Loucy (cell line): ENCODE measurements at regions not wholly inside any gene's neighbourhood (a gene's known extent, or its start where the extent isn't known, plus 50 kb on each side); places are given as distances from the start of the nearest gene placed in this dataset.

Experiments used
- H2AFZ ChIP-seq: fragments of 200-600 bp; sonication (generic); 2 replicates; pipeline ENCODE4 v1.6.0; 2016; ENCODE audit warnings: antibody characterized with exemption, mild to moderate bottlenecking, low read length, moderate library complexity
- H3F3A ChIP-seq: fragments of 200-600 bp; 2 replicates; pipeline ENCODE4 v1.6.0; 2016; ENCODE audit warnings: antibody characterized with exemption, low read depth, mild to moderate bottlenecking
- H3K27me3 ChIP-seq: fragments of 200-600 bp; sonication (generic); 2 replicates; pipeline ENCODE4 v1.6.1; 2014; ENCODE audit warnings: low read length, mild to moderate bottlenecking; ENCODE audit not compliant: insufficient read depth, poor library complexity, severe bottlenecking
- H3K36me3 ChIP-seq: fragments of 200-600 bp; sonication (generic); 2 replicates; pipeline ENCODE4 v1.6.1; 2016; ENCODE audit warnings: low read length; ENCODE audit not compliant: insufficient read depth
- H3K4me1 ChIP-seq: fragments of 200-600 bp; sonication (generic); 2 replicates; pipeline ENCODE4 v1.5.1; 2014; ENCODE audit warnings: low read length, mild to moderate bottlenecking; ENCODE audit not compliant: insufficient read depth, poor library complexity, severe bottlenecking
- H3K4me2 ChIP-seq: fragments of 200-600 bp; sonication (generic); 2 replicates; pipeline ENCODE4 v1.6.0; 2014; ENCODE audit warnings: antibody characterized with exemption, low read length, low read depth, mild to moderate bottlenecking; ENCODE audit not compliant: poor library complexity, severe bottlenecking
- H3K4me3 ChIP-seq: fragments of 200-600 bp; sonication (generic); 2 replicates; pipeline ENCODE4 v1.5.1; 2014; ENCODE audit warnings: low read length, mild to moderate bottlenecking, mixed read lengths; ENCODE audit not compliant: poor library complexity, severe bottlenecking
- H3K79me2 ChIP-seq: fragments of 200-600 bp; sonication (generic); 2 replicates; pipeline ENCODE4 v1.6.1; 2014; ENCODE audit warnings: low read length; ENCODE audit not compliant: insufficient read depth
- H3K9ac ChIP-seq: fragments of 200-600 bp; sonication (generic); 2 replicates; pipeline ENCODE4 v1.6.0; 2014; ENCODE audit warnings: mild to moderate bottlenecking, low read depth, low read length, moderate library complexity; ENCODE audit not compliant: poor library complexity, severe bottlenecking
- H3K9me2 ChIP-seq: fragments of 200-600 bp; sonication (generic); replicated peaks from 2 replicates; pipeline ENCODE4 v1.6.1; 2016; ENCODE audit warnings: low read depth, low read length, mixed read lengths
- H3K9me3 ChIP-seq: fragments of 200-600 bp; sonication (generic); 2 replicates; pipeline ENCODE4 v1.6.1; 2014; ENCODE audit warnings: mild to moderate bottlenecking, antibody characterized with exemption, low read length, low read depth; ENCODE audit not compliant: insufficient read depth
- H4K20me1 ChIP-seq: fragments of 200-600 bp; sonication (generic); 2 replicates; pipeline ENCODE4 v1.6.0; 2014; ENCODE audit warnings: antibody characterized with exemption, low read length, mild to moderate bottlenecking; ENCODE audit not compliant: insufficient read depth, poor library complexity, severe bottlenecking
- EZH2phosphoT487 ChIP-seq: fragments of 200-600 bp; IDR thresholded peaks from 2 replicates; pipeline ENCODE4 v1.6.1; 2018; ENCODE audit warnings: antibody characterized with exemption, mild to moderate bottlenecking, moderate library complexity, borderline replicate concordance
- TF ChIP-seq, protein P1 (sequence below): fragments of 200-600 bp; sonication (generic); conservative IDR thresholded peaks from 2 replicates; pipeline ENCODE4 v1.5.1; 2014; ENCODE audit warnings: mild to moderate bottlenecking, antibody characterized with exemption, low read length

DNA sequence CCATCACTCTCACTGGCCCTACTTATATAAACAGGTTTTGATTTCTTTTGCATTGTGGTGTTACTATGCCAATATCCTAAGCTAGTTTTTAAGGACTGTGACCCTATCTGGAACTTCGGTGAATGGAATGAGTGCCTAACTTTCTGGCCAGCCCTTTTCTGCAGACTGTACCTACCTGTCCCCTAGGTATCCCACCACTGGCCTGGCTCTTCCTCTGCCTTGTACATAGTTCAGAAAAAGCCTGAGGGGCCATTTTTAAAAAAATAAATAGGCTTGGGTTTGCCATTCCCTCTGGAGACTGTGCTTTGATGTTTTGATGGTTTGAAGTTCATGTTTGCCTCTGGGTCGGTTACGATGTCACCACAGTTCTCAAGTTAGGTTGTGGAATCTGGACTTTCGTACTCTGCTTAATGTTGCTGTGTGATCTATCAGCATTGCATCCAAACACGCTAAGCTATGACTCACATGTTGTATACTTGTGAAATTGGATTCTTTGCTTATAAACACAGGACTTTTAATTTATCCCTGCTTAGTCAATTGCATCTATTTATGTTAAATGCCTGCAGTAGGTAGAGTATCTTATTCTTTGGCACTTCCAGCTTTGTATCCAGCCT is 182.0 kb downstream of the ANKRD50 start:
- Histone ChIP-seq H3K4me3 (no peak overlapping the region), H3K9me2 (no peaks in the 10 kb centered on the region), H3K4me1 (peaks cover 11% of the 10 kb centered on the region), H3K9me3 (no peaks in the 10 kb centered on the region), H3K79me2 (no peaks in the 10 kb centered on the region), H2AFZ (no peak overlapping the region), H3F3A (no peaks in the 10 kb centered on the region), H4K20me1 (no peaks in the 10 kb centered on the region), H3K27me3 (no peaks in the 10 kb centered on the region), H3K36me3 (no peaks in the 10 kb centered on the region), H3K9ac (no peak overlapping the region), H3K4me2 (no peak overlapping the region)
- TF ChIP-seq, protein P1, sequence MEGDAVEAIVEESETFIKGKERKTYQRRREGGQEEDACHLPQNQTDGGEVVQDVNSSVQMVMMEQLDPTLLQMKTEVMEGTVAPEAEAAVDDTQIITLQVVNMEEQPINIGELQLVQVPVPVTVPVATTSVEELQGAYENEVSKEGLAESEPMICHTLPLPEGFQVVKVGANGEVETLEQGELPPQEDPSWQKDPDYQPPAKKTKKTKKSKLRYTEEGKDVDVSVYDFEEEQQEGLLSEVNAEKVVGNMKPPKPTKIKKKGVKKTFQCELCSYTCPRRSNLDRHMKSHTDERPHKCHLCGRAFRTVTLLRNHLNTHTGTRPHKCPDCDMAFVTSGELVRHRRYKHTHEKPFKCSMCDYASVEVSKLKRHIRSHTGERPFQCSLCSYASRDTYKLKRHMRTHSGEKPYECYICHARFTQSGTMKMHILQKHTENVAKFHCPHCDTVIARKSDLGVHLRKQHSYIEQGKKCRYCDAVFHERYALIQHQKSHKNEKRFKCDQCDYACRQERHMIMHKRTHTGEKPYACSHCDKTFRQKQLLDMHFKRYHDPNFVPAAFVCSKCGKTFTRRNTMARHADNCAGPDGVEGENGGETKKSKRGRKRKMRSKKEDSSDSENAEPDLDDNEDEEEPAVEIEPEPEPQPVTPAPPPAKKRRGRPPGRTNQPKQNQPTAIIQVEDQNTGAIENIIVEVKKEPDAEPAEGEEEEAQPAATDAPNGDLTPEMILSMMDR = no peak
- no peak for TF ChIP-seq EZH2phosphoT487

DNA sequence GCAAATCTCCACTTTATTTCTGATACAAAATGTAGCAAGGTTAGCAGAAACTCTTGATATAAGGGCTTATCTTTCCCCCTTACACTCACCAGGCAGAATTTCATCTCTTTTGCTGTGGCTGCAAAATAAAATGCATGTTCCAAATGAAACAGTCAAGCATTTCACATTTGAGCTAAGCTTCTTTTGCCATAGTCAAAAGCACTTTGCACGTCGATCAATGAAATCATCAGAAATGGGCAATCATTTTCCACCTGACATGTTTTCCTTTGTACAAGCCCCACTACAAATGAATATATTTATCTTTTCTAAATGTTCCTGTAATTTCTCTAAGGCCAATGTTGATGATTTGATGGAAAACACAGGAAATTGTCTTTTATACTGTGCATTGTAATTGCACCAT is 178.4 kb downstream of the ANKRD50 start:
- H4K20me1 ChIP-seq = no peaks in the 10 kb centered on the region
- TF ChIP-seq, protein P1 = no peak
- TF ChIP-seq EZH2phosphoT487 = no peak
- H3F3A ChIP-seq = no peaks in the 10 kb centered on the region
- H3K4me1 ChIP-seq = no peaks in the 10 kb centered on the region
- H3K9me3 ChIP-seq = no peaks in the 10 kb centered on the region
- no peaks in the 10 kb centered on the region for H3K36me3 ChIP-seq
- H3K79me2 ChIP-seq = no peaks in the 10 kb centered on the region
- H2AFZ ChIP-seq = no peak overlapping the region
- no peaks in the 10 kb centered on the region for H3K27me3 ChIP-seq
- no peak overlapping the region for H3K9ac ChIP-seq
- H3K4me3 ChIP-seq = no peak overlapping the region
- no peak overlapping the region for H3K4me2 ChIP-seq
- no peaks in the 10 kb centered on the region for H3K9me2 ChIP-seq

DNA sequence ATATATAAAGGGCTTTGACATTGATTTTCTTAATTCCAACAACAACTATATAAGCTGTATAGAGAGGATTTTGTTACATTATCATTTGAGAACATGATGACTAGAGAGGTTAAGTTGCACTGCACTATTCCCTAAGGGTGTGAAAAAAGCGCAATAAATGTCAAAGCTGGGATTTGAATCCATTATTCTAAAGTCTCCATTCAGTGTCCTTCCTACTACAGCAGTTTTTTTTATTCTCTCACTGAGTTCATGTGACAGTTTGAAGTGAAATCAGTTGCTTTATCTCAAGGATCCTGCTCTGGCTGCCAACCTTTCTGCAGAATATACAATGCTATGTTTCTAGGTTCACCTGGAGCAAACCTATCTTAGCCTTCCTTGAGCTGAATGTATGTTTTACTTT is 177.5 kb downstream of the ANKRD50 start:
- H3F3A ChIP-seq = no peaks in the 10 kb centered on the region
- no peaks in the 10 kb centered on the region for H3K27me3 ChIP-seq
- no peaks in the 10 kb centered on the region for H3K4me1 ChIP-seq
- no peaks in the 10 kb centered on the region for H3K79me2 ChIP-seq
- H3K9ac ChIP-seq = no peak overlapping the region
- H3K9me2 ChIP-seq = no peaks in the 10 kb centered on the region
- H3K4me2 ChIP-seq = no peak overlapping the region
- no peaks in the 10 kb centered on the region for H3K9me3 ChIP-seq
- TF ChIP-seq, protein P1 = no peak
- TF ChIP-seq EZH2phosphoT487 = no peak
- H3K4me3 ChIP-seq = no peak overlapping the region
- H4K20me1 ChIP-seq = no peaks in the 10 kb centered on the region
- no peak overlapping the region for H2AFZ ChIP-seq
- no peaks in the 10 kb centered on the region for H3K36me3 ChIP-seq
